ENCODE measurements at regions not wholly inside any gene's neighbourhood (a gene's known extent, or its start where the extent isn't known, plus 50 kb on each side); places are given as distances from the start of the nearest gene placed in this dataset.

- Histone ChIP-seq H4K20me1 (ENCODE audit: control insufficient read depth, insufficient read depth, low read length, poor library complexity, severe bottlenecking) (no peaks in the 10 kb centered on the region), H3K36me3 (replicated peaks in 1 of 2; ENCODE audit: control extremely low read depth in 1 of 2, control insufficient read depth in 1 of 2, extremely low read depth in 1 of 2, insufficient read depth in 2 of 2, low read length in 1 of 2) (no peaks in the 10 kb centered on the region), H2AFZ (ENCODE audit: insufficient read depth, low read depth, low read length, poor library complexity, severe bottlenecking) (no peak overlapping the region), H3K4me1 (ENCODE audit: control insufficient read depth in 2 of 2, insufficient read depth in 2 of 2, low read length in 2 of 2) (no peaks in the 10 kb centered on the region), H3K4me2 (replicated peaks; ENCODE audit: low read depth, low read length, poor library complexity, severe bottlenecking) (no peak overlapping the region), H3K4me3 (ENCODE audit: control extremely low read depth in 1 of 5, extremely low read depth in 1 of 5, insufficient read depth in 1 of 5, low read depth in 2 of 5, low read length in 4 of 5) (no peak overlapping the region), H3K9ac (ENCODE audit: low read length) (no peak overlapping the region), H3K27me3 (replicated peaks in 1 of 4; ENCODE audit: control extremely low read depth in 1 of 4, control insufficient read depth in 3 of 4, insufficient read depth in 4 of 4, low read length in 3 of 4) (peaks cover 0 to 24% (median 0%) of the 10 kb centered on the region in 4 experiments), H3K79me2 (ENCODE audit: control insufficient read depth, insufficient read depth, low read length) (no peaks in the 10 kb centered on the region), H3K9me3 (ENCODE audit: control extremely low read depth in 1 of 3, control insufficient read depth in 2 of 3, insufficient read depth in 1 of 3, low read length in 2 of 3) (peaks cover 0 to 13% (median 13%) of the 10 kb centered on the region in 3 donors), H3K27ac (ENCODE audit: low read length in 2 of 2) (no peak overlapping the region)
- no peak for TF ChIP-seq CTCF (IDR thresholded peaks at IDR 0.05)
- TF ChIP-seq EZH2 (IDR thresholded peaks at IDR 0.05; ENCODE audit: borderline replicate concordance, insufficient read depth, low read depth, low read length, poor library complexity, severe bottlenecking), result no peak
- ChIA-PET POLR2A (no interaction called here), CTCF (no interaction called here)
- ATAC-seq (ENCODE audit: low read depth) (no peak), DNase-seq (no peak)
- Mint-ChIP-seq H3K4me1 (no peaks in the 10 kb centered on the region), H3K4me3 (no peak overlapping the region), H3K27ac (no peak overlapping the region), H3K9me3 (ENCODE audit: insufficient read depth) (peaks cover 6% of the 10 kb centered on the region), H3K27me3 (peaks cover 6% of the 10 kb centered on the region)
- intact Hi-C loops (cut with micrococcal nuclease), result no loop called here
- 77% methylated on average over 3 of the region's 3 CpGs for WGBS (ENCODE audit: insufficient coverage)
Measured at GRCh38 chr11:96469776-96470175, 80.0 kb downstream of the JRKL start.

DNA sequence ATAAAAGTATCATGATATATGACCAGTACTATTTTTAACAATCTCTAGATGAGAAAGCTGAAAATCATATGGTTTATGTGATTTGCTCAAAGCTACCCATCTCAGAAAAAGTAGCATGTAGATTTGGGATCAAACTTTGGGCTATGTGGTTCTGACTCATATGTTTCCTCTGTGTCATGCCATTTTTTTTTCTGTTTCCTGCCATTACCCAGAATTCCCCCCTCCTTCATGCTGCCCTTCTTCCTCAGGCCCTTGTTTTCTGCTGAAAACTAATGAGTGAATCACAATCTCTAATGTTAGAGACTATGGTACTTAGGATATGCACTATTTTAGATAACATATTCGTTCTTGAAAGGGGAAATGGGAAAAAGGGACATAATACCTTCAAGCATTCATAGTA, 80.7 kb downstream of the JRKL start:
- Histone ChIP-seq H3K79me2 (ENCODE audit: control insufficient read depth, insufficient read depth, low read length) (no peaks in the 10 kb centered on the region), H3K27me3 (replicated peaks in 1 of 4; ENCODE audit: control extremely low read depth in 1 of 4, control insufficient read depth in 3 of 4, insufficient read depth in 4 of 4, low read length in 3 of 4) (peaks cover 0 to 26% (median 0%) of the 10 kb centered on the region in 4 experiments), H3K9ac (ENCODE audit: low read length) (no peak overlapping the region), H2AFZ (ENCODE audit: insufficient read depth, low read depth, low read length, poor library complexity, severe bottlenecking) (no peak overlapping the region), H3K4me2 (replicated peaks; ENCODE audit: low read depth, low read length, poor library complexity, severe bottlenecking) (no peak overlapping the region), H3K9me3 (ENCODE audit: control extremely low read depth in 1 of 3, control insufficient read depth in 2 of 3, insufficient read depth in 1 of 3, low read length in 2 of 3) (peaks cover 0 to 13% (median 13%) of the 10 kb centered on the region in 3 donors), H3K4me1 (ENCODE audit: control insufficient read depth in 2 of 2, insufficient read depth in 2 of 2, low read length in 2 of 2) (no peaks in the 10 kb centered on the region), H3K4me3 (ENCODE audit: control extremely low read depth in 1 of 5, extremely low read depth in 1 of 5, insufficient read depth in 1 of 5, low read depth in 2 of 5, low read length in 4 of 5) (no peak overlapping the region), H4K20me1 (ENCODE audit: control insufficient read depth, insufficient read depth, low read length, poor library complexity, severe bottlenecking) (no peaks in the 10 kb centered on the region), H3K27ac (ENCODE audit: low read length in 2 of 2) (no peak overlapping the region), H3K36me3 (replicated peaks in 1 of 2; ENCODE audit: control extremely low read depth in 1 of 2, control insufficient read depth in 1 of 2, extremely low read depth in 1 of 2, insufficient read depth in 2 of 2, low read length in 1 of 2) (no peaks in the 10 kb centered on the region)
- ATAC-seq (ENCODE audit: low read depth) (no peak), DNase-seq (no peak)
- TF ChIP-seq EZH2 (IDR thresholded peaks at IDR 0.05; ENCODE audit: borderline replicate concordance, insufficient read depth, low read depth, low read length, poor library complexity, severe bottlenecking), result no peak
- TF ChIP-seq CTCF (IDR thresholded peaks at IDR 0.05), result no peak
- H3K4me3 Mint-ChIP-seq, result no peak overlapping the region
- WGBS (ENCODE audit: insufficient coverage), result no CpG with 5 or more reads among the region's 1 CpG
- H3K27ac Mint-ChIP-seq, result no peak overlapping the region
- peaks cover 10% of the 10 kb centered on the region for H3K9me3 Mint-ChIP-seq (ENCODE audit: insufficient read depth)
- no peaks in the 10 kb centered on the region for H3K4me1 Mint-ChIP-seq
- ChIA-PET CTCF (no interaction called here), POLR2A (no interaction called here)
- intact Hi-C loops (cut with micrococcal nuclease), result no loop called here
- H3K27me3 Mint-ChIP-seq, result peaks cover 11% of the 10 kb centered on the region
